IgD-negative memory B cell (primary cell): ENCODE measurements at regions not wholly inside any gene's neighbourhood (a gene's known extent, or its start where the extent isn't known, plus 50 kb on each side); places are given as distances from the start of the nearest gene placed in this dataset.

ENCODE experiments used
- H3K27ac Mint-ChIP-seq, 3 donors: one replicate each; pipeline ENCODE4 v1.8.0; 2020 to 2022; ENCODE audit warnings: mild to moderate bottlenecking in 3 of 3, mixed read lengths in 3 of 3, moderate library complexity in 1 of 3
- H3K27me3 Mint-ChIP-seq: one replicate; pipeline ENCODE4 v1.8.0; 2021; ENCODE audit warnings: mixed read lengths
- H3K36me3 Mint-ChIP-seq: one replicate; pipeline ENCODE4 v1.8.0; 2020; ENCODE audit warnings: mild to moderate bottlenecking, mixed read lengths
- H3K4me1 Mint-ChIP-seq, 3 donors: one replicate each; pipeline ENCODE4 v1.8.0; 2020 to 2022; ENCODE audit warnings: mixed read lengths in 3 of 3, mild to moderate bottlenecking in 1 of 3
- H3K4me3 Mint-ChIP-seq, 4 donors: one replicate each; pipeline ENCODE4 v1.8.0; 2020 to 2022; ENCODE audit warnings: mild to moderate bottlenecking in 4 of 4, mixed read lengths in 4 of 4, moderate library complexity in 3 of 4
- H3K9me3 Mint-ChIP-seq, 3 donors: one replicate each; pipeline ENCODE4 v1.8.0; 2020 to 2021; ENCODE audit warnings: mixed read lengths in 3 of 3, mild to moderate bottlenecking in 1 of 3

GRCh38 chr7:51666751-51667150 lies 350.1 kb upstream of the COBL start:
- Mint-ChIP-seq H3K9me3 (peaks cover 0 to 2% (median 0%) of the 10 kb centered on the region in 3 donors), H3K27ac (no peak overlapping the region), H3K36me3 (no peaks in the 10 kb centered on the region), H3K4me3 (no peak overlapping the region), H3K27me3 (no peaks in the 10 kb centered on the region), H3K4me1 (no peaks in the 10 kb centered on the region)

GRCh38 chr7:51666266-51666665 lies 349.7 kb upstream of the COBL start:
- Mint-ChIP-seq H3K27me3 (no peaks in the 10 kb centered on the region), H3K36me3 (no peaks in the 10 kb centered on the region), H3K4me1 (no peaks in the 10 kb centered on the region), H3K27ac (no peak overlapping the region), H3K4me3 (no peak overlapping the region), H3K9me3 (peaks cover 0 to 2% (median 0%) of the 10 kb centered on the region in 3 donors)

- Mint-ChIP-seq H3K4me1 (no peaks in the 10 kb centered on the region), H3K4me3 (no peak overlapping the region), H3K27me3 (no peaks in the 10 kb centered on the region), H3K27ac (no peak overlapping the region), H3K36me3 (no peaks in the 10 kb centered on the region), H3K9me3 (peaks cover 0 to 2% (median 0%) of the 10 kb centered on the region in 3 donors)
These were observed 348.6 kb upstream of the COBL start for GRCh38 chr7:51665045-51665780.

GRCh38 chr7:51660516-51660915 lies 343.9 kb upstream of the COBL start:
- peaks cover 0 to 2% (median 0%) of the 10 kb centered on the region in 3 donors for H3K9me3 Mint-ChIP-seq
- H3K27me3 Mint-ChIP-seq, result no peaks in the 10 kb centered on the region
- no peaks in the 10 kb centered on the region for H3K4me1 Mint-ChIP-seq
- H3K27ac Mint-ChIP-seq, result no peak overlapping the region
- no peak overlapping the region for H3K4me3 Mint-ChIP-seq
- H3K36me3 Mint-ChIP-seq, result no peaks in the 10 kb centered on the region

- Mint-ChIP-seq H3K4me3 (no peak overlapping the region), H3K27me3 (no peaks in the 10 kb centered on the region), H3K27ac (no peak overlapping the region), H3K36me3 (no peaks in the 10 kb centered on the region), H3K4me1 (no peaks in the 10 kb centered on the region), H3K9me3 (peaks cover 0 to 4% (median 0%) of the 10 kb centered on the region in 3 donors)
These were observed 342.1 kb upstream of the COBL start for GRCh38 chr7:51658684-51659083.

GRCh38 chr7:51647931-51648351 lies 331.3 kb upstream of the COBL start:
- H3K27me3 Mint-ChIP-seq, result no peaks in the 10 kb centered on the region

GRCh38 chr7:51647486-51647885 lies 330.9 kb upstream of the COBL start:
- H3K4me3 Mint-ChIP-seq, result no peak overlapping the region
- H3K9me3 Mint-ChIP-seq, result peaks cover 2 to 4% (median 3%) of the 10 kb centered on the region in 3 donors
- H3K27ac Mint-ChIP-seq, result no peak overlapping the region
- H3K4me1 Mint-ChIP-seq, result no peaks in the 10 kb centered on the region
- H3K27me3 Mint-ChIP-seq, result no peaks in the 10 kb centered on the region
- no peaks in the 10 kb centered on the region for H3K36me3 Mint-ChIP-seq

More at GRCh38 chr7:51647931-51648351, 331.3 kb upstream of the COBL start:
- Mint-ChIP-seq H3K4me3 (no peak overlapping the region), H3K4me1 (no peaks in the 10 kb centered on the region), H3K9me3 (peaks cover 1 to 3% (median 2%) of the 10 kb centered on the region in 3 donors), H3K27ac (no peak overlapping the region), H3K36me3 (no peaks in the 10 kb centered on the region)

- H3K36me3 Mint-ChIP-seq, result no peaks in the 10 kb centered on the region
- no peaks in the 10 kb centered on the region for H3K4me1 Mint-ChIP-seq
- no peaks in the 10 kb centered on the region for H3K27me3 Mint-ChIP-seq
- peaks cover 2 to 4% (median 3%) of the 10 kb centered on the region in 3 donors for H3K9me3 Mint-ChIP-seq
- H3K4me3 Mint-ChIP-seq, result no peak overlapping the region
- H3K27ac Mint-ChIP-seq, result no peak overlapping the region
These were observed 329.2 kb upstream of the COBL start for GRCh38 chr7:51645702-51646298.

GRCh38 chr7:51645255-51645654 lies 328.6 kb upstream of the COBL start:
- H3K27me3 Mint-ChIP-seq, result no peaks in the 10 kb centered on the region
- H3K4me3 Mint-ChIP-seq, result no peak overlapping the region
- no peaks in the 10 kb centered on the region for H3K4me1 Mint-ChIP-seq
- H3K9me3 Mint-ChIP-seq, result peaks cover under 1 to 4% (median 3%) of the 10 kb centered on the region in 3 donors
- H3K27ac Mint-ChIP-seq, result no peak overlapping the region
- H3K36me3 Mint-ChIP-seq, result no peaks in the 10 kb centered on the region

GRCh38 chr7:51644216-51644615 lies 327.6 kb upstream of the COBL start:
- peaks cover 0 to 4% (median 3%) of the 10 kb centered on the region in 3 donors for H3K9me3 Mint-ChIP-seq
- no peaks in the 10 kb centered on the region for H3K36me3 Mint-ChIP-seq

GRCh38 chr7:51640841-51641240 lies 324.2 kb upstream of the COBL start:
- Mint-ChIP-seq H3K4me3 (no peak overlapping the region), H3K27ac (no peak overlapping the region), H3K36me3 (no peaks in the 10 kb centered on the region), H3K9me3 (peaks cover 0 to 4% (median 1%) of the 10 kb centered on the region in 3 donors), H3K27me3 (no peaks in the 10 kb centered on the region), H3K4me1 (no peaks in the 10 kb centered on the region)

More at GRCh38 chr7:51644216-51644615, 327.6 kb upstream of the COBL start:
- H3K4me3 Mint-ChIP-seq, result no peak overlapping the region
- H3K27me3 Mint-ChIP-seq, result no peaks in the 10 kb centered on the region
- H3K27ac Mint-ChIP-seq, result no peak overlapping the region
- no peaks in the 10 kb centered on the region for H3K4me1 Mint-ChIP-seq

GRCh38 chr7:51639661-51640334 lies 323.2 kb upstream of the COBL start:
- no peaks in the 10 kb centered on the region for H3K4me1 Mint-ChIP-seq
- H3K4me3 Mint-ChIP-seq, result no peak overlapping the region
- no peak overlapping the region for H3K27ac Mint-ChIP-seq
- H3K36me3 Mint-ChIP-seq, result no peaks in the 10 kb centered on the region
- H3K27me3 Mint-ChIP-seq, result no peaks in the 10 kb centered on the region
- H3K9me3 Mint-ChIP-seq, result peaks cover 0 to 4% (median 1%) of the 10 kb centered on the region in 3 donors

GRCh38 chr7:51636503-51636902 lies 319.9 kb upstream of the COBL start:
- Mint-ChIP-seq H3K36me3 (peaks cover 1% of the 10 kb centered on the region), H3K27me3 (no peaks in the 10 kb centered on the region), H3K27ac (no peak overlapping the region), H3K9me3 (peaks cover 0 to 3% (median 2%) of the 10 kb centered on the region in 3 donors), H3K4me3 (no peak overlapping the region), H3K4me1 (no peaks in the 10 kb centered on the region)

GRCh38 chr7:51635775-51636174 lies 319.2 kb upstream of the COBL start:
- Mint-ChIP-seq H3K36me3 (peaks cover 1% of the 10 kb centered on the region), H3K9me3 (peaks cover 2 to 4% (median 3%) of the 10 kb centered on the region in 3 donors), H3K4me1 (no peaks in the 10 kb centered on the region), H3K27ac (no peak overlapping the region), H3K4me3 (no peak overlapping the region), H3K27me3 (no peaks in the 10 kb centered on the region)

- Mint-ChIP-seq H3K9me3 (peaks cover 2 to 6% (median 5%) of the 10 kb centered on the region in 3 donors), H3K4me1 (no peaks in the 10 kb centered on the region), H3K36me3 (peaks cover 1% of the 10 kb centered on the region)
These were observed 317.9 kb upstream of the COBL start for GRCh38 chr7:51634538-51634937.

More at GRCh38 chr7:51634538-51634937, 317.9 kb upstream of the COBL start:
- H3K27ac Mint-ChIP-seq, result no peak overlapping the region
- no peaks in the 10 kb centered on the region for H3K27me3 Mint-ChIP-seq
- no peak overlapping the region for H3K4me3 Mint-ChIP-seq
